ENCODE measurements at regions not wholly inside any gene's neighbourhood (a gene's known extent, or its start where the extent isn't known, plus 50 kb on each side); places are given as distances from the start of the nearest gene placed in this dataset.

DNA sequence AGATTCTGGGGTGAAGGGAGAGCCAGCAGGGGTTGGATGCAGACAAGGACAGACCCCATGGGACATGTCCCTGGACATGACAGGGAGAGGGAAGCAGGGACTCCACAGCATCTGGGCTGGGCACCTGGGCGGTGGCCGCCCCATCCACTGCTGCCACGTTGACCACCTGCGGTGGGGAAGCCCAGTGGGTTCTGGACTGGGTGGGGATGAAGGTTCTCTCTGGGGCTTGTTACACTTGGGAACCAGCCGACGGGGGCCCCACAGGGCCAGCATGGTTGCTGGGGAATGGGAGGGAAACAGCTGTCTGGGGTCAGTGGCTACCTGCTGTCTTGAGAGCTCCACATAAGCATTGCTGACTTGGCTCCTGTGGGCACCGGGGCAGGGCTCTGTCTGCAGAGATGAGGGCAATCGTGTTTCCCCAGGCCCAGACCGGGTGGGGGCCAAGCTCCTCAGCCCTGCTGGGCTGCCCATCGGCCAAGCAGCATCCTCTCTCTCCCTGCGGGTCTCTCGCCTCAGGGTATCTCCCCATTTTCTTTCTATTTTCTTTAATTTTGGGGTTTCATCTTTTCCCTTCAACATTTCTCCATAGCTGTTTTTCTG lies 443.6 kb upstream of the PFKP start:
- no peak for TF ChIP-seq POLR2A (IDR thresholded peaks at IDR 0.05)
- no peak for TF ChIP-seq CTCF (IDR thresholded peaks at IDR 0.05)
- DNase-seq: no peak
- H3K4me3 ChIP-seq: no peak overlapping the region
- no peak overlapping the region for H3K27ac ChIP-seq
- H3K36me3 ChIP-seq: no peaks in the 10 kb centered on the region
- no peaks in the 10 kb centered on the region for H3K4me1 ChIP-seq
- H3K27me3 ChIP-seq: no peaks in the 10 kb centered on the region
- no peaks in the 10 kb centered on the region for H3K9me3 ChIP-seq

DNA sequence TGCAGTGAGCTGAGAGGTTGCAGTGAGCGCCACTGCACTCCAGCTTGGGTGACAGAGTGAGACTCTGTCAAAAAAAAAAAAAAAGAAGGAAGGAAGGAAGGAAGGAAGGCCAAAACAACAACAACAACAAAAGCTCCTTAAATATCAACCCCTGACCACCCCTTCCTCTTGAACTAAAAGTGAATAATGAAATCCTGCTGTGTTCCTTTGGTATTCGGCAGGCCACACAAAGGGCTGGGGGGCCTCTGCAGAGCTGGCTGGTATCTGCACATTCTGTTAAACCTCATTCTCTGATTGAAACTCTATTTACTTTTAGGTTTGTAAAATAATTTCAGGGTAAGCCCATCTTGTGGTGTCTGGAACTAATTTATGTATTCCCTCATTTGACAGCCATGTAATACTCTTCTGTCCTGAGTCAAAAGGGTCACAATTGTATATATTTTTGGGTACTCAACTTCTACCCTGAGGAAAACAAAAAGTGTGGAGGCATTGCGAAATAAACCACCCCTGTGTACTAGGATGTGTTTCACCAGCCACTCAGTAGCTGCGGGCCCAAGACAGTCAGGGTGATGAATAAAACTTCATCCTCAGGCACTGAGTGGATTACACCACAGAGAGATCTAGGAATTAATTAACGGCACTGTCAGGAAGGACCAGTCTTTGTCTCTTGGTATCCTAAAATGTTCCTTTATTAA lies 446.4 kb upstream of the PFKP start:
- H3K36me3 ChIP-seq: no peaks in the 10 kb centered on the region
- TF ChIP-seq POLR2A (IDR thresholded peaks at IDR 0.05) (no peak), CTCF (IDR thresholded peaks at IDR 0.05) (no peak)
- no peak overlapping the region for H3K27ac ChIP-seq
- no peaks in the 10 kb centered on the region for H3K27me3 ChIP-seq
- H3K4me1 ChIP-seq: no peaks in the 10 kb centered on the region
- DNase-seq: no peak
- no peak overlapping the region for H3K4me3 ChIP-seq
- H3K9me3 ChIP-seq: no peaks in the 10 kb centered on the region

DNA sequence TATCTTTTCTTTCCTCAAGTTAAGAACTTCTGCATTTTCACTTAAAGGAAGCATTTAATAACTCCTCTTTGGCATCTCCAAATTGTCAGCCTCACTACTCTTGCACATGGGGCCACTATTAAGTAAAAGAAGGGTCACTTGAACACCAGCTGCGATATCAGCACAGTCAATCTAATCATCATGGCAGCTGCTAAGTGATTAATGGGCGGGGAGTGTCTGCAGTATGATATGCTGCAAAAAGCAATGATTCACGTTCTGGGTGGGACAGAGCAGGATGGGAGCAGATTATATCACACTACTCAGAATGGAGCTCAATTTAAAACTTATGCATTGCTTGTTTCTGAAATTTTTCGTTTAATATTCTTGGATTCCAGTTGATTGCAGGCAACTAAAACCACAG lies 447.4 kb upstream of the PFKP start:
- H3K36me3 ChIP-seq: no peaks in the 10 kb centered on the region
- no peaks in the 10 kb centered on the region for H3K4me1 ChIP-seq
- no peak overlapping the region for H3K27ac ChIP-seq
- no peak for DNase-seq
- H3K27me3 ChIP-seq: no peaks in the 10 kb centered on the region
- H3K9me3 ChIP-seq: no peaks in the 10 kb centered on the region
- TF ChIP-seq POLR2A (IDR thresholded peaks at IDR 0.05): no peak
- no peak overlapping the region for H3K4me3 ChIP-seq

GRCh38 chr10:2619472-2619871 lies 447.9 kb upstream of the PFKP start:
- Histone ChIP-seq H3K9me3 (no peaks in the 10 kb centered on the region), H3K27me3 (no peaks in the 10 kb centered on the region), H3K36me3 (no peaks in the 10 kb centered on the region), H3K27ac (no peak overlapping the region), H3K4me3 (no peak overlapping the region), H3K4me1 (no peaks in the 10 kb centered on the region)
- TF ChIP-seq POLR2A (IDR thresholded peaks at IDR 0.05): no peak
- no peak for TF ChIP-seq CTCF (IDR thresholded peaks at IDR 0.05)
- DNase-seq: no peak

GRCh38 chr10:2618690-2619089 lies 448.7 kb upstream of the PFKP start:
- no peaks in the 10 kb centered on the region for H3K27me3 ChIP-seq
- no peak for TF ChIP-seq POLR2A (IDR thresholded peaks at IDR 0.05)
- TF ChIP-seq CTCF (IDR thresholded peaks at IDR 0.05): no peak
- no peaks in the 10 kb centered on the region for H3K4me1 ChIP-seq
- H3K4me3 ChIP-seq: no peak overlapping the region
- H3K9me3 ChIP-seq: no peaks in the 10 kb centered on the region
- DNase-seq: no peak
- H3K27ac ChIP-seq: no peak overlapping the region
- H3K36me3 ChIP-seq: no peaks in the 10 kb centered on the region

- no peaks in the 10 kb centered on the region for H3K4me1 ChIP-seq
- H3K9me3 ChIP-seq: peaks cover 0 to 5% (median 0%) of the 10 kb centered on the region in 4 donors
- no peaks in the 10 kb centered on the region for H3K27me3 ChIP-seq
- DNase-seq: no peak
- no peak overlapping the region for H3K4me3 ChIP-seq
- H3K36me3 ChIP-seq: no peaks in the 10 kb centered on the region
- TF ChIP-seq POLR2A (IDR thresholded peaks at IDR 0.05) (no peak), CTCF (IDR thresholded peaks at IDR 0.05) (no peak)
- no peak overlapping the region for H3K27ac ChIP-seq
These were observed 451.1 kb upstream of the PFKP start for GRCh38 chr10:2616215-2616614.
